HG02885 (cell line): ENCODE measurements at regions not wholly inside any gene's neighbourhood (a gene's known extent, or its start where the extent isn't known, plus 50 kb on each side); places are given as distances from the start of the nearest gene placed in this dataset.

ENCODE experiments used
- ATAC-seq: cut with Tn5 transposase; IDR thresholded peaks from one replicate; pipeline ENCODE4 v1.9.1; 2021; ENCODE audit warnings: mild to moderate bottlenecking; ENCODE audit not compliant: unreplicated experiment, poor library complexity

- ATAC-seq, result peak; percentile 99
Measured at GRCh38 chr10:83917537-83918506, 221.5 kb upstream of the GHITM start.

GRCh38 chr10:83919187-83919586 lies 220.1 kb upstream of the GHITM start:
- ATAC-seq, result no peak

GRCh38 chr10:83921984-83922860 lies 217.1 kb upstream of the GHITM start:
- ATAC-seq, result no peak

GRCh38 chr10:83925133-83925532 lies 214.2 kb upstream of the GHITM start:
- ATAC-seq, result no peak

- no peak for ATAC-seq
Measured at GRCh38 chr10:83926606-83927005, 212.7 kb upstream of the GHITM start.

GRCh38 chr10:83927166-83927565 lies 212.1 kb upstream of the GHITM start:
- no peak for ATAC-seq

- no peak for ATAC-seq
Measured at GRCh38 chr10:83929399-83929798, 209.9 kb upstream of the GHITM start.

GRCh38 chr10:83931669-83932068 lies 207.6 kb upstream of the GHITM start:
- ATAC-seq, result no peak

- peak; percentile 45 for ATAC-seq
Measured at GRCh38 chr10:83932245-83932644, 207.1 kb upstream of the GHITM start.

GRCh38 chr10:83934062-83934461 lies 205.2 kb upstream of the GHITM start:
- no peak for ATAC-seq

- no peak for ATAC-seq
Measured at GRCh38 chr10:83934641-83935338, 204.5 kb upstream of the GHITM start.

- no peak for ATAC-seq
Measured at GRCh38 chr10:83935339-83935736, 204.0 kb upstream of the GHITM start.

GRCh38 chr10:83935911-83936310 lies 203.4 kb upstream of the GHITM start:
- ATAC-seq, result no peak

GRCh38 chr10:83937161-83937560 lies 202.1 kb upstream of the GHITM start:
- no peak for ATAC-seq

- ATAC-seq, result no peak
Measured at GRCh38 chr10:83937826-83938225, 201.5 kb upstream of the GHITM start.

GRCh38 chr10:83941189-83941588 lies 198.1 kb upstream of the GHITM start:
- ATAC-seq, result no peak

- ATAC-seq, result peak; percentile 62
Measured at GRCh38 chr10:83942410-83942809, 196.9 kb upstream of the GHITM start.

GRCh38 chr10:83943049-83943448 lies 196.3 kb upstream of the GHITM start:
- ATAC-seq, result peak; percentile 34

GRCh38 chr10:83943920-83944319 lies 195.4 kb upstream of the GHITM start:
- no peak for ATAC-seq

- no peak for ATAC-seq
Measured at GRCh38 chr10:83945982-83946718, 193.2 kb upstream of the GHITM start.
